ENCODE measurements at regions not wholly inside any gene's neighbourhood (a gene's known extent, or its start where the extent isn't known, plus 50 kb on each side); places are given as distances from the start of the nearest gene placed in this dataset.

DNA sequence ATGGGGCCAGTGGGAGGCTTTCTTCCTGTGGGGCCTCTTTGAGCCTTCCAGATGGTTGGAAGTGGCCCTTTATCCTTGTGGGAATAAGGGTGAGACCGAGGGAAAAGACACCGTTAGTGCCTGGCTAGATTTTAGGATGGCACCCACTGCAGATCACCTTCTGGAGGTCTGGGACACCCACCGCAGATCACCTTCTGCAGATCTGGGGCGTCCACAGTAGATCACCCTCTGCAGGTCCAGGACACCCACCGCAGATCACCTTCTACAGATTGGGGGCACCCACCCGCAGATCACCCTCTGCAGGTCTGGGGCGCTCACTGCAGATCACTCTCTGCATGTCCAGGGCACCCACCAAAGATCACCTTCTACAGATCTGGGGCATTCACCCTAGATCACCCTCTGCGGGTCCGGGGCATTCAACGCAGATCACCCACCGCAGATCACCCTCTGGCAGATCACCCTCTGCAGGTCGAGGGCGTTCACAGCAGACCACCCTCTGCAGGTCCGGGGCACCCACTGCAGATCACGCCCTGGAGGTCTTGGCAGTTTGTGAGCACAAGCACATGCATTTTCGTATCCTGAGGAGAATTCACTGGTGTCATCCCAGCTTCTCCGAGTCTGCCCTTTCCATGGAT is 153.4 kb upstream of the TSHZ3 start:
- DNase-seq: no peak

DNA sequence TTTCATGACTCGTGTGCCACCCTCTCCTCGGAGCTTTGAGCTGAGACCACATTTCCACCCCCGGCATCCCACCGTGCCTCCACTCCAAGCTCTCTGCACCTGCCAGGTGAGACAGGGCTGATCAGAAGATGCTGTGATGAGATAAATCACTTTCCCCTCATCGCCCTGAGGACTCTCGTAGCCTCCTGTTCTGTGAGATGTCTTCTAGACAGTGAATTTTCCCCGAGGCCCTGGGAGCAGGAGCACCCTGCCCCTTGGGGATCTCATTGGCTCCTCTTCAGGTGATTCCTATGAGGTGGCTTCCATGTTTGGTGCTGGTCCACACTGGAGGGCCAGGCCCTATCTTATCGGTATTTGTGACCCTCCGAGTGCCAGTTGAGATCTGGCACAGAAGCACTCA is 154.0 kb upstream of the TSHZ3 start:
- no peak for DNase-seq

DNA sequence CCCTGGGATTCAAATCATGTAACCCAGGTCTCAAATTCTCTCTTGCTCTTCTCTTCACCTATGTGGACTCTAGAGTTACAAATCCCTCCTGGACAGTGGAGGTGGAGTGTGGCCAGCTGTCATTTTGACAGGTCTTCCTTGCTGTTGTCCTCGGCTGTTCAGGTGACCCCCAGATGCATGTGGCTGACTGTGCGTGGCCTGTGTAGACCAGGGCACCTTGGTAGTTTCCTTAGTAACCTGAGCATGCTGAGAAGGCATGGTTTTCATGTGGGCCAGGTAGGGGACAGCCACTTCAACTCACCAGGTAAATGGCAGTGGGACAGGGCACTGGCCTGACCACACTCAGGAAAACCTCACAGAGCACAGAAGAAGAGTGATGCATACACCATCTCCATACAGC is 155.0 kb upstream of the TSHZ3 start:
- no peak for DNase-seq

DNA sequence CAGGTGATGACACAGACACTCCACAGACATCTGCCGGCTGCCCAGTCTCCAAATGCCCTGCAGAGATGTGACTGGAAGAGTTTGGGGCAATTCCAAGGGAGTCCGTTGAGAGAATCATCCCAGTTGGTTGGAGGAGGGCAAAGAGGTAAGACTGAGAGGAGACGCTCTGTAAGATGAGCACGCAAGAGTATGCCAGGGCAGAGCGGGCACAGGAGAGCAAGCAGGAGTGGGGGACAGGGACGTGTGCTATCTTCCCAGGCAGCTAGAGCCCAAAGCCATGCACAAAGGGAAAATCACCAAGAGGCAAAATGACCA is 156.3 kb upstream of the TSHZ3 start:
- DNase-seq: no peak

DNA sequence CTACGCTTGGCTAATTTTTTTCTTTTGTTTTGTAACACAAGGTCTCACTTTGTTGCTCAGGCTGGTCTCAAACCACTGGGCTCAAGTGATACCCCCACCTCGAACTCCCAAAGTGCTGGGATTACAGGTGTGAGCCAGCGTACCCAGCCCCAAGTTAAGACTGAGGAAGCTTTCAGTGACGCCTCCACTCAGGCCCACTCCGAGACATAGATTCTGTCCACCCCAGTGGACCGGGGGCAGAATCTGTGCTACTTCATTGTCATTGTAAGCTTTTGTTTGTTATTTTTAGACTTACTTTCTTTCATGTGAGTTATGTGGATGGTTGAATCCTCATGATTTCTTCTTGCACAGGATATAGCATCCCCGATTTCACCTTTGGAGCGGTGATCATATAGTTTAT is 156.9 kb upstream of the TSHZ3 start:
- no peak for DNase-seq

DNA sequence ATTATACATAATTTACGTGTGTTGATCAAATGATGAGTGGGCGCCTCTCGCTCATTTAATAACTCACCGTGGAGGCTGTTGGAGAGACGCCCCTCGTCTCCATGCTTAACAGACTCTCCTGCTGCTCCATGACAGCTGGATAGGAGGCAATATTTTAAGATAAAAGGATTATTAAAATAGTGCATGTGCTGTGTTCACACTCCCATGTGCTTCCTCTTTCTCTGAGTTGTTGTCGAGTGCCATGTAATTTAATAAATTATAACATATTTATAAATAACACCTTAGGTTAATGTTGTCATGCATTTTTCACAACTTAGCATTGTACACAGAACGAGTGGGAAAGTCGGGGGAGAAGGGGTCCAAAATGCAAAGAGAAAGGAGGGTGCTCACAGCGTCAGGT is 161.4 kb upstream of the TSHZ3 start:
- DNase-seq: no peak

DNA sequence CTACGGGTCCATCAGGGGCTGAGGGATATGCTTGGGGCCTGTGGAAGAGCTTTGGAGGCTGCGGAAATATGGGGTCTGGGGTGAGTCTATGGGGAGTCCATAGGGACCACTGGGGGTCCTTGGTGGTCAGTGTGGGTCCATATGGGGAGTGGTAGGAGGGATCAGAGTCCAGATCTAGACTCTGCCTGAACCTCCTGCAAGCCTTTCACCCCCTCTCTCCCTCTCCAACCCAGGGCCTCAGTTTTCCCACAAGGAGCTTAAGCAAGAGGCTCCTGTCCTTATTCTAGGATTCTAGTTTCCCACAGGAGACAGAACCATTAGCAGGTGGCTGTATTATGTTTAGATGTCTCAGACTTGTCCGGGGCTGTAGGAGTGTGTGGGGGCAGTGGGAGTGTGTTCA is 161.9 kb upstream of the TSHZ3 start:
- no peak for DNase-seq

DNA sequence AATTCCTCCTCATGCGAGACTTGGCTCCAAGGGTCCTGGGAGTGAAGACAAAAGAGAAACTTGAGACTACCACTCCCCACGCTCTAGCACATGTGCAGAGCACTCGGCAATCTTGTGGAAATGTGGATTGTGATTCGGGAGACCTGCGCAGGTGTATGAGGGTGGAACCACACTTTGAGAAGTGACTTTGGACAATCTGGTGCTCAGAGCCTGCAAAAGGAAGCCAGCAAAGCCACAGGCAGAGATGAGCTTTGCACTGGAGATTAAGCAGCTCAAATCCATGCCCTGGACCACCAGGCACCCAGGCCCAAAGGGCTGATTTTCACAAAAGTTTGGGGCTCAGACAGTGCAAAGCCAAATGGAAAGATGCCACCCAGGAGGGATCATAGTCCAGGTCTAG is 162.5 kb upstream of the TSHZ3 start:
- DNase-seq: no peak

DNA sequence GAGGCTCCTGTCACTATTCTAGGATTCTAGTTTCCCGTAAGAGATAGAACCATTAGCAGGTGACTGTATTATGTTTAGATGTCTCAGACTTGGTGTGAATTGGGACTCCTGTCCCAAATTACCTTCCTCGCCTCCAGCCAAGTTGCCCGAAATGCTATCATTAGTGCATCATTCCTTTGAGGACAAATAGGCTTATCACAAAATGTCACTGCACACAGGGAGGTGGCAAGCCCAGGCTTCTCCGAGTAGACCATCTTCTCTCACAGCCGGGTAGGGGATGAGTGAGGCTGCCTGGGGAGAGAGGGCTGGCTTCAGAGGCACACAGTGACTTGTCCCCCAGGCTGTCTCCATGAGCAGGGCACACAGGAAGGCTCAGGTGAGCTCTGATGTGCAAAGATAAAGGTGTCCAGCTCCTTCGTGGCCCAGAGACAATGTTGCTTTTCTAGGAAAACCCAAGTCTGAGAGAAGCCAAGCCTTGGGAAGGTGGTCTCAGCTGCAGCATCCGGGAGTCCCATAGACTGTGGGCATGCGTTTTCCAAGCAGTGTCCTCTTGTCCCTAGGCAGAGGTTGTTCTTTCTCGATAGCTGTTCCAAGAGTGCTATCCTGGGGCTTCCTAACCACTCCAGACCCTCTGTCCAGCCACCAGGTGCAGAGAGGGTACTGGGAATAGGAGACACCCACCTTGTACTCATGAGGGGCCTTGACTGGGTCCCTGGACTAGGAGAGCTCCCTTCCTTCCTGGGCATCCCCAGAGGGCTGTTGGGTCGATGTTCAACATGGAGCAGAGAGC is 163.1 kb upstream of the TSHZ3 start:
- DNase-seq: no peak

DNA sequence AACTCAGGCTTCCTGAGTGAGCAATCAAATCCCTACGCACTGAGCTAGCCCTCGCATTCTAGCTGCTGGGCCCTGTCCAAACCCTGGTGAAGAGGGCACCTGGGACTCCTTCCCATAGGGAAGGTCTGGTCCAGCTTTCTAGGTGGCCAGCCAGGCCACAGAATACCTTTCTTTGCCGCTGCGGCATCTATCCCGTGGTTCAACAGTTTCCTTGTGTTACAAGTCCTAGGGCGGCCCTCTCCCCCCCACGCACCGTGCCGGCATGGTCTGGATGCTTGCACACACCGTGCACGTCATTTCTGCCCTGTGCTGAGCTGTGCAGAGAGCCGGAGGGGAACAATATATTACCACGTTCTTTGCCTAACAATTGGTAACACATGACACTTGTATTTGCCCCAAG is 164.6 kb upstream of the TSHZ3 start:
- no peak for DNase-seq

DNA sequence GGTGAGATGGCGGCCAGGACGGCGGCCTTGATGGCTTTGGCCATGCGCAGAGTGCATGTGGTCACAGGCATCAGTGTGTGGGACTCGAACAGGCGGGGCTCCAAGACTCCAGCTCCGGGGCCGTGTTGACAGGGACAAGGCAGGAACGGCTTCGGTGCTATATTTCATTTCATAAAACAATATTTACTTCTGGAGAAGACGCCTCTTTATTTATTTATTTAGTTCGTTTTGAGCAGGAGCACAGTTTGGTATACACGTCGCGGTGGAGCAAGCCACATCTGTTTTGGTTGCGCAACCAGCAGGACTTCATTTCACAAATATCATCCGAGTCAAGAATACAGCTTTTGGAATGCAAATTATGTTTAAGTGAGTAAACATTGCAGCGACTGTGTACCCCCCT is 166.7 kb upstream of the TSHZ3 start:
- DNase-seq: no peak

DNA sequence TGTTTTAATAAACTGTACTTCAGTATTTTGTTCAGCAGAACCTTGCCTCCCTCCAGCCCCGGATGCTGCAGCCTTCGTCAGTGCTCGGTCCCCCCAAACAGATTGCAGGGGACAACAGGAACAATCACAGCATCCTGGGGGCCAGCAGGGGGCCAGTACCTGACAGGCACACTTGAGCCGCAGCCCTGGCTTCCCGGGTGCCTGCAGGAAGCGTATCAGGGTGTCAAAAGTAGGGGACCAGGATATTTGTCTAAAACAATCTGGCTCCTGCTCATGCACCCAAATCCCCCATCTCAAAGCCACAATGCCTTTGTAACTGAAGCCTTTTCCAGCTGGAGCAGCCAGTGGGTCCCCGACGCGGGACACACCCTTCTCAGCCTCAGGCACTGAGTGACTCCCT is 167.5 kb upstream of the TSHZ3 start:
- DNase-seq: no peak

DNA sequence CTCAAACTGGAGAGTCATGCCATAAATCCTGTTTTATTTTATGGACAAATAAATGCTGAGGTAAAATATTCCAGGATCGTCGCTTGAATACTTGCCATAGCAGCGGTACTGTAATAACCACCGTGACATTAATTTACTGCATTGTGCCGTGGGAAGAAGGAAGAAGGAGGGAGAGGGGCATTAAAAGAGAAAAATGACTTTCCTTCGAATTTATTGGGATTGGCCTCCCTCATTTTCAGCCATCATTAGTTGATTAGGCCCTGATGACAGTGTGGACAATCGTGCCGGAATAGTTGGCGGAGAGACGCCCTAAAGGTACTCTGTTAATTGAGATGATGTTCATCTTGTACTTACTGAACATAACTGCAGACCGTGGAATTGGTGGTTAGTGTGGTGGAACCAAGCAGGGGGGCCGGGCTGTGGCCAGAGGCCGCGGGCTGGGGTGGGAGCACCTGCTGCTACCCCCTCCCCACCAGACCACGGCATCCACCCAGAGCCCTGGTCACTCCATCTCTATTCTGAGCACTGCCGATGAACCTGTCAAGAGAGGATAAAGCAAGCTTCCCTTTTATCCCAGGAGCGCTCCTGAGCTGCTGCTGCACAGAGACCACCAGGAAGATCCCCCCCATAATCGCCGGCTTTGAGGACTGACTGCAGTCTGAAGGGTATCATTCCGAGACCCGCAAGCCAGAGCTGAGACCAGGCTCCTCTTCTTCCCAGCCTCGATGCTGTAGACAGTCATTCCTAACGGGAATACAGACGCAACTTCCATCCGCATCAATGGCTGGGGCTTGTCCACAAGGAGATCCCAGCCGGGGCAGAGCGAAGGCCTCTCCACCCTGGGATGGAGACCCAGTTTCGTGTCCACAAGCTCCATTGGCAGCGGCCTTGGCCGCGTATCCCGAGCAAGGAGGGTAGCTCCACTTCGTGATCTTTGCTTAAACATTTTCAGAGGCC is 168.3 kb upstream of the TSHZ3 start:
- no peak for DNase-seq

DNA sequence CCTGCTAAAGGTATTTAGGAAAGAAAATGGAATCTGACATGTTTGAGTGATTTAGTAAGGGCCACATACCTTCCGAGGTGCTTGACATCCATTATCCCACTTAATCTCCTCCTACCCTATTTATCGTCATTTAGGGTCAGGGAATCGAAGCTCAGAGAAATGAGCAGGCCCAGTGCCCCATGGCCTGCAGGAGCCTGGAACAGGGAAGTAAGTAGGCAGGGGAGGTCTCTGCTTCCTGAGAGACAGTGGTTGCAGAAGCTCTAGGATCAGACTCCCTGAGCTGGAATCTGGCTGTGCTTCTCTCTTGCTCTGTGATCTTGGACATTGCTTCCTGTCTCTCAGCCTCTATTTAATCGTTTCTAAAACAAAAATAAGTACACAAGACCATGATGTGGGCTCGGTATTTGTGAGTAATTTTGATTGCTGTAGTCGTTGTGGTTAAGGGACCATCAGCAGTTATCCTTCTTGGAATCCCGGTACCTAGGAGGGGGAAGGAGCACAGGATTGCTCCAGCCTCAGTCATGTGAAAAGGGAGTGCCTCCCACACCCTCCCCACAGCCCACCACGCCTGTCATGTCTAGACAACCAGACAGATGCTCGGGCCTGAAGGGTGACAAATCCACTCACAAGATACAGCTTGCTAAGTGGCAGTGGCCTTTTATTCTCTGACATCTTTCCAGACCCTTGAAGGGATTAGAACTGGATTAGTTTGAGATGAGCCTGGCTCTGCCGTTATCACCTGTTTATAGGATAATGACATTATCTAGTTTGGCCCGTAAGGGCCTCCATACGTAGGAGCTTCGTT is 169.2 kb upstream of the TSHZ3 start:
- DNase-seq: no peak

DNA sequence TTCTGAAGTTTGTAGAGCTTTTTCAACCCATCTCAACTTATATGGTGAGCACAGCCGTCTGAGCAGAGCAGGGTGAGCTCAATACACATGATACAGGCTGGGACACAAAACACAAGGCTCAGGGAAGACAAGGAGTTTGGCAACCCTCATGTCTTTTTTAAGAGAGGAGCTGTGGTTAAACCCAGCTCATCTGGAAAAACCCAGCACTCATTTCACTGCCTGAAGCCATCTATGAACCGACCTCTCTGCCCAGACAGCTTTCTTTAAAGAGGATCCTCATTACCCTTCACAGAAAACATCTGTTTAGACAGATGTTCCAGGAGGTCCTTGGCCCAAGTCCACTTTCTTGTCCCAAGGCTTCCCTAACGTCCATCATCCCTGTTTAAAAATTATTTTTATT is 170.0 kb upstream of the TSHZ3 start:
- DNase-seq: no peak

DNA sequence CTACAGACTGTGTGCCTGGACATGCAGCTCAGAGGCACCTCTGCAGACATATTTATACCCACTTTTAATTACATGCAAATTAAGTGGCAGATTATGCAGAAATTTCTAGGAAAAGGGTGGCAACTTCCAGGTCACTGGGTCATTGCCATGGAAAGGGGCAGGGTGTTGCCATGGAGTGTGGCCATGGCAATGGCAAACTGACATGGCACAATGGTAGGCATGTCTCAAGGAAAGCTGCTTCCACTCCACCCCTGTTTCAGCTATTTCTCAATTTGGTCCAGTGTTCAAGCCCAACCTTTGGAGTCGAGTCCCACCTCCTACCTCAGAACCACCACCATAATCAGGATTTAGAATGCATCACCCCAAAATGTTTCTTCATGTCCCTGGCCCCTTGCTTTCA is 170.7 kb upstream of the TSHZ3 start:
- DNase-seq: no peak

DNA sequence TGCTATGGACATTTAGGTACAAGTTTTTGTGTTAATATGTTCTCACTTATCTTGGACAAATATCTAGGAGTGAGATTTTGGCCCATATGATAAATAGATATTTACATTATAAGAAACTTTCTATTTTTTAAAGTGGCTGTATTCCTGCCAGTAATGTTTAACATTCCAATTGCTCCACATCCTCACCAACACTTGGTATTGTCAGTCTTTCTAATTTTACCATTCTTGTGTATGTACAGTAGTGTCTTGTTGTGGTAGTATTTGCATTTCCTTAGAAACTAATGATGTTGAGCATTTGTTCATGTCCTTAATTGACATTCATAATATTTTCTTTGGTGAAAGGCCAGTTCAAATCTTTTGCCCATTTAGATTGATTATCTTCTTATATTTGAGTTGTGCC is 171.4 kb upstream of the TSHZ3 start:
- no peak for DNase-seq

DNA sequence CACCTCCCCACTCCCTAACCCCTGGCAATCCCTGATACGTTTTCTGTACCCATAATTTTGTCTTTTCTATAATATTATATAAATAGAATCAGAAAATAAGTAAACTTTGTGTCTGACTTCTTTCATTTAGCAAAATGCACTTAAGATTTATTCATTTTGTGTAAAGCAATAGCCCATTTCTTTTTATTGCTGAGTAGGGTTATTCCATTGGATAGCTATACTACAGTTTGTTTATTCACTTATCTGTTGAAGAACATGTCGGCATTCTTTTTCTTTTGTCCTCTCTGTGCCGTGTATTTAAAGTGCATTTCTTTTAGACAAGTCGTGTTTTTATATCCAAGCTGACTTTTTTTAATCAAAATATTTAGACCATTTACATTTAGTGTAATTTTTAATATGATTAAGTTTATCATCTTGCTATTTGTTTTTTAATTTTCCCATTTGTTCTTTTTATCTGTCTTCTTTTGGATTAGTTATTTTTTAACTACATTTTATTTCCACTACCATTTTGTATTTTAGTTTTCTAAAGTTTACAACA is 176.4 kb upstream of the TSHZ3 start:
- no peak for DNase-seq

DNA sequence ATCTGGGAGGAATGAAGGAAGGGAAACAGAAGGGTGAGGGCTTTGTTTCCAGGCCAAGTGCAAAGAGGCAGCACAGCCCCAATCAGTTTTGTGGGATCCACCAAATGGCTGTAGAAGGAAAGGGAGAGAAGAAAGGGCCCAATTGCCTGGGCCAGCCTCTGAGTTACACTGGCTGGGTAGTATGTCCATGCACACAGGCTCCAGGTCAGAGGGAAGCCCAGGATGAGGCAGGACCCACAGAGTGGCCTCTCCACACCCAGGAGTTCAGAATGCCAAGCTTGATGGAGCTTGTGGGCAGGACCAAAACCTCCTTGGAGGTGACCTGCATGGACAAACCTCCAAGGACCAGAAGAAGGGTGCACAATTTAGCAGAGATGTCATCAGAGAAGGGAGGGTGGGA is 178.2 kb upstream of the TSHZ3 start:
- no peak for DNase-seq

DNA sequence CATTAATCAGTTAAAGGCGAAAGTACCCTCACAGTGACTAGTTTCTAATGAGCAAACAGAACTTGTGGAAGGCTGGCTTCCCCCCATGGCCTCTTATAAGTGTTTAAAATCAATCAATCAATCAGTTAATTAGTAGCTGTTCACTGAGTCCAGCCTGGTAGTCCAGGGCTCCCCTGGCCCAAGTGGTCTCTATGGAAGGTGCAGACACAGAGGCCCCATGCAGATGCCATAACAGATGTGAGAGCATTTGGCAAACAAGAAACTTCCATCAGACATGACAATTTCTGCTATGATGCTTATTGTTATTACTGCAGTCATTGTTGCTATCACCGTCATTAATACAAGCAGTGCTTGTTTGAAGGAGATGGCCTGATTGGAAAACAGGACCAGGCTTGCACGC is 179.0 kb upstream of the TSHZ3 start:
- no peak for DNase-seq

DNA sequence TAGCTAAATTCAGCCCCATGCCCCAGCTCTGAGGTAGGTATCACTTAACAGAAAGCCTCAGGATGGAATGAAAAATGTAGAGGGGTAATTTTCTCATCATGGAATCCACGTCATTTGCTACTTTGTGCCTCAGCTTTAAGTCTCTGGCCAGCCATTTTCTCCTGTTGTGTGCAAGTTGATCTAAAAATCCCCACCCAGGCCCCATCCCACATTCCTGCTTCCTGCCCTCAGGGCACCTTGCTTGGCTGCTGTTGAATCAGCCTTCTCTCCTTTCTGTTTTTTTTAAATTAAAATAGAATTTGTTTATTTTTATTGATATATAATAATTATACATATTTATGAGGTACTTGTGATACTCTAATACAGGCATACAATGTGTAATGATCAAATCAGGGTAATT is 179.9 kb upstream of the TSHZ3 start:
- no peak for DNase-seq

DNA sequence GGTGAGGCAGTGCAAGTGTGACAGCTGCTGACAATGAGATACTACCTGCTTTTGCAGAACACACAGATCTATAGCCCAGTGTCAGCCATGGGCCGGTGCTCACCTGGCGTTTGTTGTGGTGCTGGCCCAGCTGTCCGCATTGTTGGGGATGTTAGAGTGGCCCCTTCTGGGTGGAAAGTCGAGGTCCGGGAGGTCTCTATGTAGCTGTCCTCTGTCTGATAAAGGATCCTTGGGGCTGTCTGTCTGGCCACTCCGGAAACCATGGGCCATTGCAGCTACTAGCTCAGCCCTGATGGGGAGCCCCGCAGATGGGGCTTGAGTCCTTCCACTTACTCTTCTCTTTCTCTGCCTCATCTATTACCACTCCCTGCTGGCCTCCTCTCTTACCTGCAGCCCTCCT is 181.5 kb upstream of the TSHZ3 start:
- DNase-seq: no peak

DNA sequence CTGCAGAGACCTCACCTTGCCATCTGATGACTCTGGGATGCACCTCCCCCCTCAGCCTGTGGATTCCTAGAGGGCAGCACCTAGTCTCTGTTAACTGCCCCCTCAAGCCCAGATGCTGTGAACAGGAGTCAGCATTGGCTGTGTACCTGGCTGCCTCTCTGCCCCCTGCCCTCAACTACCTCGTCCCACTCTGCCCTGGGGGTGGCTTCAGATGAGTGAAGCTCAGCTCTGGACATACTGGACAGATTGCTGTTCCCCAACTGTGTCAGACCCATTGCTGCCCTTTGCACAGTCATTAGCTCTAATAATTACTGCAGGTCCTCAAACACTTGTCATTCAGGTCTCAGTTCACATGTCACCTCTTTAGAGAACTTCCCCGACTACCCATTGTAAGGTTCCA is 182.1 kb upstream of the TSHZ3 start:
- DNase-seq: no peak

Data from central memory CD4-positive, alpha-beta T cell (primary cell).